Ascending aorta (tissue), 2 donors: ENCODE measurements at regions not wholly inside any gene's neighbourhood (a gene's known extent, or its start where the extent isn't known, plus 50 kb on each side); places are given as distances from the start of the nearest gene placed in this dataset.

ENCODE experiments used
- DNase-seq, 2 donors: peaks; one replicate each; pipeline ENCODE4 v3.0.0-alpha.2; 2019; ENCODE audit warnings: low spot score in 2 of 2
- H3K27ac ChIP-seq, 2 donors: fragments of 200-600 bp; sonication (generic); one replicate each; pipeline ENCODE4 v1.5.1; 2016 to 2017; ENCODE audit warnings: mild to moderate bottlenecking in 1 of 2
- H3K27me3 ChIP-seq: fragments of 200-600 bp; sonication (generic); one replicate; pipeline ENCODE4 v1.5.1; 2017
- H3K36me3 ChIP-seq, 2 donors: fragments of 200-600 bp; sonication (generic); one replicate each; pipeline ENCODE4 v1.5.1; 2016
- H3K4me1 ChIP-seq, 2 donors: fragments of 200-600 bp; sonication (generic); one replicate each; pipeline ENCODE4 v1.5.1; 2016 to 2017; ENCODE audit warnings: mild to moderate bottlenecking in 1 of 2
- H3K4me3 ChIP-seq, 2 donors: fragments of 200-600 bp; sonication (generic); one replicate each; pipeline ENCODE4 v1.5.1; 2016 to 2017; ENCODE audit warnings: mild to moderate bottlenecking in 1 of 2
- H3K9me3 ChIP-seq, 2 donors: fragments of 200-600 bp; sonication (generic); one replicate each; pipeline ENCODE4 v1.5.1; 2016
- CTCF ChIP-seq, 3 experiments: fragments of 200-600 bp in 2 of 3; fragments of 450-650 bp in 1 of 3; sonication (generic) in 2 of 3; IDR thresholded peaks; one replicate each; pipeline ENCODE4 v1.5.1; 2016 to 2019; ENCODE audit warnings: antibody characterized with exemption in 3 of 3, mild to moderate bottlenecking in 1 of 3, moderate library complexity in 1 of 3
- intact Hi-C: fragments of 100-400 bp; cut with DNase I; formaldehyde crosslinking; loops from one replicate; pipeline ENCODE4 v1.15.1; 2023

DNA sequence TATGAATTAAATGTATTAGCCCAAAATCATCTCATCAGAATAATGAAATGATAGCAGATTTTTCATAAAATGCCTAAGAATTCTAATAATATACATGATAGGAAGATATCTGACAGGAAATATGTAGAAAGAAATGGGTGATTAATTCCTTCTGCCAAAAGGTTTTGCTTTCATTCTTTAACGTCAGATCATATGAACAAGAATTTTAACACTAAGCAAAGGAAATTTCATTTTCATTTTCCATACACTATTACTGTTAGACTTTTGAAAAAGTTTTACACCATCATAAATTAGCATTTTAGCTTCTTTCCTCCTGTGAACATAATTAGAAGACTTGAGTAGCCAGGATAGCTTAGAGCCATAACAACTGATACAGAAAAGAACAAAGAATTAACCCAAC, 1099.9 kb downstream of the NSUN3 start:
- Histone ChIP-seq H3K27ac (no peak overlapping the region), H3K9me3 (no peaks in the 10 kb centered on the region), H3K4me3 (no peak overlapping the region), H3K27me3 (no peaks in the 10 kb centered on the region), H3K4me1 (no peaks in the 10 kb centered on the region), H3K36me3 (no peaks in the 10 kb centered on the region)
- DNase-seq = no peak
- intact Hi-C loops = no loop called here
- TF ChIP-seq CTCF (IDR thresholded peaks at IDR 0.05) = no peak

DNA sequence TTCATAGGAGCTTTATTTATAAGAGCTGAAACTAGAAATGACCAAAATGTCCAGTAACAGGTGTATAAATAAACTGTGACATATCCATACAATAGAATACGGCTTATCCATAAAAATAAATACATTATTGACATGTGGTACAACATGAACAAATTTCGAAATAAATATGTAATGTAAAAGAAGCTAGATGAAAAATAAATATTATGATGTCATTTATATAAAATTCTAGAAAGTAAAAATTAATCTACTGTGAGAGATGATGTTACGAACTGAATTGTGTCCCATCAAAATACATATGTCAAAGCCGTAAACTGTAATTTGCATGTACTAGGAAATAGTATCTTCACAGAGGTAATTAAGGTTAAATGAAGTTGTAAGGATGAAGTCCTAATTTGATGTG, 1104.9 kb downstream of the NSUN3 start:
- Histone ChIP-seq H3K27me3 (no peaks in the 10 kb centered on the region), H3K9me3 (no peaks in the 10 kb centered on the region), H3K36me3 (no peaks in the 10 kb centered on the region), H3K27ac (no peak overlapping the region), H3K4me1 (no peaks in the 10 kb centered on the region), H3K4me3 (no peak overlapping the region)
- DNase-seq = no peak
- no peak for TF ChIP-seq CTCF (IDR thresholded peaks at IDR 0.05)
- intact Hi-C loops = no loop called here

GRCh38 chr3:95168526-95168925, 1105.7 kb downstream of the NSUN3 start:
- TF ChIP-seq CTCF (IDR thresholded peaks at IDR 0.05) = no peak
- no peak for DNase-seq
- intact Hi-C loops = no loop called here

GRCh38 chr3:95172164-95172943, 1109.5 kb downstream of the NSUN3 start:
- H3K9me3 ChIP-seq = no peaks in the 10 kb centered on the region
- H3K27me3 ChIP-seq = no peaks in the 10 kb centered on the region
- no peak overlapping the region for H3K27ac ChIP-seq
- no peak for TF ChIP-seq CTCF (IDR thresholded peaks at IDR 0.05)
- no peak for DNase-seq
- H3K36me3 ChIP-seq = no peaks in the 10 kb centered on the region
- no peak overlapping the region for H3K4me3 ChIP-seq
- H3K4me1 ChIP-seq = no peaks in the 10 kb centered on the region
- intact Hi-C loops = no loop called here

More at GRCh38 chr3:95168526-95168925, 1105.7 kb downstream of the NSUN3 start:
- no peaks in the 10 kb centered on the region for H3K9me3 ChIP-seq
- H3K4me3 ChIP-seq = no peak overlapping the region
- H3K27ac ChIP-seq = no peak overlapping the region
- H3K4me1 ChIP-seq = no peaks in the 10 kb centered on the region
- H3K36me3 ChIP-seq = no peaks in the 10 kb centered on the region
- no peaks in the 10 kb centered on the region for H3K27me3 ChIP-seq

GRCh38 chr3:95177096-95177495, 1114.2 kb downstream of the NSUN3 start:
- no peak for TF ChIP-seq CTCF (IDR thresholded peaks at IDR 0.05)
- Histone ChIP-seq H3K4me3 (no peak overlapping the region), H3K9me3 (no peaks in the 10 kb centered on the region), H3K27me3 (no peaks in the 10 kb centered on the region), H3K4me1 (no peaks in the 10 kb centered on the region), H3K27ac (no peak overlapping the region), H3K36me3 (no peaks in the 10 kb centered on the region)
- no peak for DNase-seq
- intact Hi-C loops = no loop called here
